Panc1 (cell line): ENCODE measurements at regions not wholly inside any gene's neighbourhood (a gene's known extent, or its start where the extent isn't known, plus 50 kb on each side); places are given as distances from the start of the nearest gene placed in this dataset.

Experiments
- POLR2AphosphoS5 ChIP-seq: IDR thresholded peaks from 2 replicates; pipeline ENCODE4 v1.6.1; 2012; ENCODE audit warnings: mild to moderate bottlenecking, low read depth, low read length, moderate library complexity
- SIN3A ChIP-seq: IDR thresholded peaks from 2 replicates; pipeline ENCODE4 v1.6.1; 2012; ENCODE audit warnings: low read depth, mild to moderate bottlenecking, low read length, moderate library complexity, borderline replicate concordance; ENCODE audit not compliant: insufficient read depth
- TF ChIP-seq, protein P1 (sequence below): fragments of 450-650 bp; IDR thresholded peaks from 2 replicates; pipeline ENCODE4 v1.5.1; 2017; ENCODE audit warnings: mild to moderate bottlenecking

DNA sequence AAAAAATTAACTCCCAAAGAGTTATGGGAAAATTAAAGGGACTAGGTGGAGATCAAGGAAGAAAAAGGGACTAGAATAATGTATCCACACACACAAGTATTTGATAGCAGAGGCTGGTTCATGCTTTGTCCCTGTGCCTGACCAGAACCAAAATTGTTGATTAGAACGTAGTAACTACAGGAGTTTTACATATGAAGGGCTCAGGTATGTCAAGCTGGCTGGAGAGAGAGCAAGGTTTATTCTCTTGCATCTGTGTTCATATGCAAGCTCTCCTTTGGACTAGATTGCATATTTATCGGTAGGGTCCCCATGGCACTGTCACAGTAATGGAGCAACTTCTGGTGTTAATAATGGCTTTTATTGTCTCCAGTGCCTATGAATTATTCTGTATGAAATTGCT, 239.9 kb upstream of the TRPM3 start:
- TF ChIP-seq, protein P1, sequence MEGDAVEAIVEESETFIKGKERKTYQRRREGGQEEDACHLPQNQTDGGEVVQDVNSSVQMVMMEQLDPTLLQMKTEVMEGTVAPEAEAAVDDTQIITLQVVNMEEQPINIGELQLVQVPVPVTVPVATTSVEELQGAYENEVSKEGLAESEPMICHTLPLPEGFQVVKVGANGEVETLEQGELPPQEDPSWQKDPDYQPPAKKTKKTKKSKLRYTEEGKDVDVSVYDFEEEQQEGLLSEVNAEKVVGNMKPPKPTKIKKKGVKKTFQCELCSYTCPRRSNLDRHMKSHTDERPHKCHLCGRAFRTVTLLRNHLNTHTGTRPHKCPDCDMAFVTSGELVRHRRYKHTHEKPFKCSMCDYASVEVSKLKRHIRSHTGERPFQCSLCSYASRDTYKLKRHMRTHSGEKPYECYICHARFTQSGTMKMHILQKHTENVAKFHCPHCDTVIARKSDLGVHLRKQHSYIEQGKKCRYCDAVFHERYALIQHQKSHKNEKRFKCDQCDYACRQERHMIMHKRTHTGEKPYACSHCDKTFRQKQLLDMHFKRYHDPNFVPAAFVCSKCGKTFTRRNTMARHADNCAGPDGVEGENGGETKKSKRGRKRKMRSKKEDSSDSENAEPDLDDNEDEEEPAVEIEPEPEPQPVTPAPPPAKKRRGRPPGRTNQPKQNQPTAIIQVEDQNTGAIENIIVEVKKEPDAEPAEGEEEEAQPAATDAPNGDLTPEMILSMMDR: no peak
- TF ChIP-seq SIN3A (no peak), POLR2AphosphoS5 (no peak)
